ENCODE measurements at regions not wholly inside any gene's neighbourhood (a gene's known extent, or its start where the extent isn't known, plus 50 kb on each side); places are given as distances from the start of the nearest gene placed in this dataset.

DNA sequence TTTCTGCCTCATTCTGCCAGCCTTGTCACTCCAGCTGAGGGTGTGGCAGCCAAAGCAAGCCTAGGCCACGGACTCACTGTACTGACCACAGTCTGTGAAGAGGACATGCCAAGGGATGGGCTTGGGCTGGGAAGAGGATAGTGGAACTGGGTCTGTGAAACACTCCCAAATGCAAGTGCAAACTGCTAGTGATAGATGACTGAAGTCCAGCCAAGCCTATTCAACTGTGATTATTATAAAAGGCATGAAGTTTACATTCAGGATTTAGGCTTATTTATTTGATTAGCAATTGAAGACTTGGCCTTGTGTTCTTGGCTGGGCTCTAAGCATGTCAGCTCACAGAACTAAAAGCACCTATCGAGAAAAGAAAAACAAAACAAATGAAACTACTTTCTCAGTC, 84.9 kb upstream of the UBE2E1 start:
- TF ChIP-seq, protein P1, sequence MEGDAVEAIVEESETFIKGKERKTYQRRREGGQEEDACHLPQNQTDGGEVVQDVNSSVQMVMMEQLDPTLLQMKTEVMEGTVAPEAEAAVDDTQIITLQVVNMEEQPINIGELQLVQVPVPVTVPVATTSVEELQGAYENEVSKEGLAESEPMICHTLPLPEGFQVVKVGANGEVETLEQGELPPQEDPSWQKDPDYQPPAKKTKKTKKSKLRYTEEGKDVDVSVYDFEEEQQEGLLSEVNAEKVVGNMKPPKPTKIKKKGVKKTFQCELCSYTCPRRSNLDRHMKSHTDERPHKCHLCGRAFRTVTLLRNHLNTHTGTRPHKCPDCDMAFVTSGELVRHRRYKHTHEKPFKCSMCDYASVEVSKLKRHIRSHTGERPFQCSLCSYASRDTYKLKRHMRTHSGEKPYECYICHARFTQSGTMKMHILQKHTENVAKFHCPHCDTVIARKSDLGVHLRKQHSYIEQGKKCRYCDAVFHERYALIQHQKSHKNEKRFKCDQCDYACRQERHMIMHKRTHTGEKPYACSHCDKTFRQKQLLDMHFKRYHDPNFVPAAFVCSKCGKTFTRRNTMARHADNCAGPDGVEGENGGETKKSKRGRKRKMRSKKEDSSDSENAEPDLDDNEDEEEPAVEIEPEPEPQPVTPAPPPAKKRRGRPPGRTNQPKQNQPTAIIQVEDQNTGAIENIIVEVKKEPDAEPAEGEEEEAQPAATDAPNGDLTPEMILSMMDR (optimal IDR thresholded peaks at IDR 0.05 in 1 of 3, IDR thresholded peaks at IDR 0.05 in 1 of 3, conservative IDR thresholded peaks at IDR 0.05 in 1 of 3; ENCODE audit: extremely low read depth in 1 of 3, insufficient read depth in 2 of 3, low read length in 3 of 3): no peak
- TF ChIP-seq EZH2 (IDR thresholded peaks at IDR 0.05; ENCODE audit: low read length): no peak

DNA sequence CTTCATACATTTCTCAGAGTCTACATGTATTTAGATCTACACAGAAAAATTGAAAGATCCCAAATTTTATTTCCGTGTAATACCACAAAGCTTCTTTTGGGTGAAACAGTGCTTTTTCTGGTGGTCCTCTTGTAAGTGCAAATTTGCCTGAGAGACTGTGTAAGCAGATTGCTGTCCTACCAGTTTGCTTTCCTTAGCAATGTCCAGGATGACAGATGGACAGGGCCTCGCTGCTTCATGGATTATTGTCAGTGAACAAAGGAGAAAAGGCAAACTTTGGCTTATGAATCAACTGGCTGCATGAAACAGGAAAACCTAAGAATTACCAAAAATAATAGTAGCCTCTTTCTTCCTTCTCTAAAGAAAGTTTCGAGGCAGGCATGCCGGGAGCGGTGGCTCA, 82.6 kb upstream of the UBE2E1 start:
- Histone ChIP-seq H3K27ac (ENCODE audit: control insufficient read depth, insufficient read depth, low read length) (no peak overlapping the region), H3K4me1 (ENCODE audit: control insufficient read depth, extremely low read depth, insufficient read depth, low read length) (peaks cover 4% of the 10 kb centered on the region), H4K20me1 (ENCODE audit: control insufficient read depth, extremely low read depth, insufficient read depth, low read length) (no peaks in the 10 kb centered on the region), H2AFZ (ENCODE audit: control insufficient read depth, low read length) (no peak overlapping the region), H3K9ac (ENCODE audit: control insufficient read depth, extremely low read depth, insufficient read depth, low read length) (no peak overlapping the region), H3K9me3 (ENCODE audit: control insufficient read depth, low read depth, low read length) (no peaks in the 10 kb centered on the region), H3K9me1 (ENCODE audit: control insufficient read depth, extremely low read depth, insufficient read depth, low read length) (no peaks in the 10 kb centered on the region), H3K36me3 (ENCODE audit: control insufficient read depth in 2 of 2, extremely low read depth in 1 of 2, insufficient read depth in 2 of 2, low read length in 2 of 2) (no peaks in the 10 kb centered on the region), H3K27me3 (ENCODE audit: control insufficient read depth, extremely low read depth, insufficient read depth, low read length) (no peaks in the 10 kb centered on the region), H3K4me2 (ENCODE audit: control insufficient read depth, extremely low read depth, insufficient read depth, low read depth, low read length) (no peak overlapping the region), H3K79me2 (ENCODE audit: control insufficient read depth, insufficient read depth, low read length) (no peaks in the 10 kb centered on the region), H3K4me3 (ENCODE audit: control insufficient read depth in 2 of 3, extremely low read depth in 1 of 3, insufficient read depth in 2 of 3, low read depth in 1 of 3, low read length in 3 of 3) (no peak overlapping the region)
- TF ChIP-seq, protein P1 (optimal IDR thresholded peaks at IDR 0.05 in 1 of 3, IDR thresholded peaks at IDR 0.05 in 1 of 3, conservative IDR thresholded peaks at IDR 0.05 in 1 of 3; ENCODE audit: extremely low read depth in 1 of 3, insufficient read depth in 2 of 3, low read length in 3 of 3): no peak
- no peak for TF ChIP-seq EZH2 (IDR thresholded peaks at IDR 0.05; ENCODE audit: low read length)
- FAIRE-seq (no peak), DNase-seq (ENCODE audit: low read depth, low spot score) (no peak)
- dilution Hi-C loops (cut with MboI; ENCODE audit: extremely low pct_ligation_motif_present, low sequenced_read_pairs): no loop called here

More for the DNA sequence above, 84.9 kb upstream of the UBE2E1 start:
- no peaks in the 10 kb centered on the region for H3K27me3 ChIP-seq (ENCODE audit: control insufficient read depth, extremely low read depth, insufficient read depth, low read length)
- FAIRE-seq (no peak), DNase-seq (ENCODE audit: low read depth, low spot score) (no peak)
- no peaks in the 10 kb centered on the region for H3K79me2 ChIP-seq (ENCODE audit: control insufficient read depth, insufficient read depth, low read length)
- H3K4me2 ChIP-seq (ENCODE audit: control insufficient read depth, extremely low read depth, insufficient read depth, low read depth, low read length): no peak overlapping the region
- no peaks in the 10 kb centered on the region for H3K36me3 ChIP-seq (ENCODE audit: control insufficient read depth in 2 of 2, extremely low read depth in 1 of 2, insufficient read depth in 2 of 2, low read length in 2 of 2)
- H3K9me1 ChIP-seq (ENCODE audit: control insufficient read depth, extremely low read depth, insufficient read depth, low read length): no peaks in the 10 kb centered on the region
- no peaks in the 10 kb centered on the region for H3K9me3 ChIP-seq (ENCODE audit: control insufficient read depth, low read depth, low read length)
- dilution Hi-C loops (cut with MboI; ENCODE audit: extremely low pct_ligation_motif_present, low sequenced_read_pairs): no loop called here
- no peaks in the 10 kb centered on the region for H4K20me1 ChIP-seq (ENCODE audit: control insufficient read depth, extremely low read depth, insufficient read depth, low read length)
- peaks cover 4% of the 10 kb centered on the region for H3K4me1 ChIP-seq (ENCODE audit: control insufficient read depth, extremely low read depth, insufficient read depth, low read length)
- H3K9ac ChIP-seq (ENCODE audit: control insufficient read depth, extremely low read depth, insufficient read depth, low read length): no peak overlapping the region
- no peak overlapping the region for H2AFZ ChIP-seq (ENCODE audit: control insufficient read depth, low read length)
- H3K4me3 ChIP-seq (ENCODE audit: control insufficient read depth in 2 of 3, extremely low read depth in 1 of 3, insufficient read depth in 2 of 3, low read depth in 1 of 3, low read length in 3 of 3): no peak overlapping the region
- H3K27ac ChIP-seq (ENCODE audit: control insufficient read depth, insufficient read depth, low read length): no peak overlapping the region

Data from keratinocyte (primary cell).